Calu3 (cell line): ENCODE measurements at regions not wholly inside any gene's neighbourhood (a gene's known extent, or its start where the extent isn't known, plus 50 kb on each side); places are given as distances from the start of the nearest gene placed in this dataset.

Source experiments
- BruUV-seq: library from RNA; stranded (reverse); fragments of 400-500 nt; replicated peaks from 2 replicates; lab custom pipeline; 2021; lab: Mats Ljungman, UMichigan
- CTCF ChIA-PET: fragments of 300-600 bp; sonication (Branson Sonifier 250); formaldehyde crosslinking; loops from one replicate; lab custom pipeline; 2022; ENCODE audit warnings: antibody characterized with exemption; lab: Charles Lee
- DNase-seq: peaks from one replicate; pipeline ENCODE4 v3.0.0; 2022
- H3K27ac Mint-ChIP-seq: one replicate; pipeline ENCODE4 v1.8.0; 2022; ENCODE audit warnings: mixed read lengths; ENCODE audit not compliant: unreplicated experiment
- H3K27me3 Mint-ChIP-seq: one replicate; pipeline ENCODE4 v1.8.0; 2022; ENCODE audit warnings: mixed read lengths; ENCODE audit not compliant: unreplicated experiment
- H3K36me3 Mint-ChIP-seq: one replicate; pipeline ENCODE4 v1.8.0; 2022; ENCODE audit warnings: mild to moderate bottlenecking, moderate library complexity, mixed read lengths; ENCODE audit not compliant: insufficient read depth, unreplicated experiment
- H3K4me1 Mint-ChIP-seq: one replicate; pipeline ENCODE4 v1.8.0; 2022; ENCODE audit warnings: mild to moderate bottlenecking, low read depth, mixed read lengths; ENCODE audit not compliant: unreplicated experiment
- H3K4me3 Mint-ChIP-seq: one replicate; pipeline ENCODE4 v1.8.0; 2022; ENCODE audit warnings: mild to moderate bottlenecking, low read depth, moderate library complexity, mixed read lengths; ENCODE audit not compliant: unreplicated experiment
- H3K9me3 Mint-ChIP-seq: one replicate; pipeline ENCODE4 v1.8.0; 2022; ENCODE audit warnings: low read depth, mixed read lengths; ENCODE audit not compliant: unreplicated experiment
- intact Hi-C: fragments of 100-400 bp; cut with micrococcal nuclease; formaldehyde crosslinking; loops from one replicate; pipeline ENCODE4 v1.10.0; 2022; ENCODE audit not compliant: unreplicated experiment
- TF ChIP-seq, protein P1 (sequence below): fragments of 200-600 bp; IDR thresholded peaks from one replicate; pipeline ENCODE4 v1.8.0; 2022; ENCODE audit warnings: antibody characterized with exemption; ENCODE audit not compliant: unreplicated experiment

DNA sequence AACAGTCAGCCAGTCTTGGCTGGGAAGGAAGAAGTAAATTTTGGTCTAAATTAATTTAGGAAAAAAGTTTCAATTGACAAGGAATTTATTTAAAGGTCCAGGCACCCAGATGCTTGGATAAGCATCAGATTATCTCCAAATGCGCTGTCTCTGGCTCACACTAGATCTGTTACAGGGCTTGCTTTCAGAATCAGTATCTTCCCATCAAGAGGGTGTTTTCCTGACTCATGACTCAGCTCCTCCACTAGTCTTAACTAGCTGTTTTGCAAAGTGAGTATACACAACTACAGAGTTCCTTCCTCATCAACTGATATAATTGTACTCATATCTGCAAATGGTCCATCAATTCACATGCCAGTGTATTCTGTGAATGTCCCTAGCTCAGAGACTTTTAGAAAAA is 482.1 kb upstream of the CPEB2 start:
- no peaks in the 10 kb centered on the region for H3K36me3 Mint-ChIP-seq
- no peak for DNase-seq
- no peaks in the 10 kb centered on the region for H3K27me3 Mint-ChIP-seq
- BruUV-seq = no TSS peak
- peaks cover 6% of the 10 kb centered on the region for H3K9me3 Mint-ChIP-seq
- H3K4me1 Mint-ChIP-seq = no peaks in the 10 kb centered on the region
- H3K27ac Mint-ChIP-seq = no peak overlapping the region
- H3K4me3 Mint-ChIP-seq = no peak overlapping the region
- intact Hi-C loops = no loop called here
- CTCF ChIA-PET = interaction anchor here (0.6 kb wide), 1 partner anchor 1045 kb away, joined by 4 read pairs; no protein-coding TSS in a partner anchor
- TF ChIP-seq, protein P1, sequence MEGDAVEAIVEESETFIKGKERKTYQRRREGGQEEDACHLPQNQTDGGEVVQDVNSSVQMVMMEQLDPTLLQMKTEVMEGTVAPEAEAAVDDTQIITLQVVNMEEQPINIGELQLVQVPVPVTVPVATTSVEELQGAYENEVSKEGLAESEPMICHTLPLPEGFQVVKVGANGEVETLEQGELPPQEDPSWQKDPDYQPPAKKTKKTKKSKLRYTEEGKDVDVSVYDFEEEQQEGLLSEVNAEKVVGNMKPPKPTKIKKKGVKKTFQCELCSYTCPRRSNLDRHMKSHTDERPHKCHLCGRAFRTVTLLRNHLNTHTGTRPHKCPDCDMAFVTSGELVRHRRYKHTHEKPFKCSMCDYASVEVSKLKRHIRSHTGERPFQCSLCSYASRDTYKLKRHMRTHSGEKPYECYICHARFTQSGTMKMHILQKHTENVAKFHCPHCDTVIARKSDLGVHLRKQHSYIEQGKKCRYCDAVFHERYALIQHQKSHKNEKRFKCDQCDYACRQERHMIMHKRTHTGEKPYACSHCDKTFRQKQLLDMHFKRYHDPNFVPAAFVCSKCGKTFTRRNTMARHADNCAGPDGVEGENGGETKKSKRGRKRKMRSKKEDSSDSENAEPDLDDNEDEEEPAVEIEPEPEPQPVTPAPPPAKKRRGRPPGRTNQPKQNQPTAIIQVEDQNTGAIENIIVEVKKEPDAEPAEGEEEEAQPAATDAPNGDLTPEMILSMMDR = no peak

DNA sequence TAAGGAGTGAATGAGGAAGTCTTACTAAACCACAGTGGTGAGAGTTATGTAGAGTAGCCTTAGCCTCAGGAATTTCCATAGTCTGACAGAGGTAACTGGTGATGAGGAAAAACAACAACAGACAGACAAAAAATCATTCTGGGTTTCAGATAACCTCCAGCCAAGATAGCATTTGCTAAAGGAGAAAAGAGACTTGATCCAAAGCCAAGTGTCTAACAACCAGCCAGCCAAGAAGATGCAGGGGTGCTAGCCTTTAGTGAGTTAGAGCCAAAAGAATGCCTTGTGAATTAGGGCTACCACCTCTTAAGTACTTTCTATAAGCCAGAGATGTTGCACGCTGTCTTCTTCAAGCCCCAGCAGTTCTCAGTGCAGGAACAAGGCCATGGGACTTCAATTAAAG is 478.0 kb upstream of the CPEB2 start:
- no peak overlapping the region for H3K4me3 Mint-ChIP-seq
- DNase-seq = no peak
- TF ChIP-seq, protein P1 = no peak
- BruUV-seq = no TSS peak
- CTCF ChIA-PET = no interaction called here
- intact Hi-C loops = no loop called here
- no peaks in the 10 kb centered on the region for H3K27me3 Mint-ChIP-seq
- peaks cover 6% of the 10 kb centered on the region for H3K9me3 Mint-ChIP-seq
- no peaks in the 10 kb centered on the region for H3K36me3 Mint-ChIP-seq
- H3K4me1 Mint-ChIP-seq = no peaks in the 10 kb centered on the region
- no peak overlapping the region for H3K27ac Mint-ChIP-seq

DNA sequence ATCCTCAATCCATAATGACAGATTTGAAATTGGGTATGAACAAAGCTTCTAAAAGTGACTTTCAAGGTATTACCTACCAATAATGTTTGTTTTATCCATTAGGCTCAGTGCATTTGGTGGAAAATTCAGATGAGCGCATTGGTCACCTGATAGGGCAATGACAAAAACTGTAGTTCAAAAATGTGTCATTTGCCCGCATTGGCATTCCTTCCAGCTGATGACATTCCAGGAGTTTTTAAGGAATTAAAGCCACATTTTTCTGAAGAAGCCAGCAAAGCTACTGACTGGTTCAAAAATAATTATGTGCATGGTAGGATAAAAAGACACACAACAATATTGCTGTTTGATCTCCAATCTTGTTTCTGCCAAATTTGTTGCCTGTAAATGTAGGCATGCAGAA is 473.4 kb upstream of the CPEB2 start:
- no peaks in the 10 kb centered on the region for H3K9me3 Mint-ChIP-seq
- no peaks in the 10 kb centered on the region for H3K36me3 Mint-ChIP-seq
- H3K27ac Mint-ChIP-seq = no peak overlapping the region
- H3K4me3 Mint-ChIP-seq = no peak overlapping the region
- DNase-seq = no peak
- intact Hi-C loops = no loop called here
- CTCF ChIA-PET = no interaction called here
- H3K27me3 Mint-ChIP-seq = no peaks in the 10 kb centered on the region
- TF ChIP-seq, protein P1 = no peak
- no peaks in the 10 kb centered on the region for H3K4me1 Mint-ChIP-seq
- BruUV-seq = no TSS peak

DNA sequence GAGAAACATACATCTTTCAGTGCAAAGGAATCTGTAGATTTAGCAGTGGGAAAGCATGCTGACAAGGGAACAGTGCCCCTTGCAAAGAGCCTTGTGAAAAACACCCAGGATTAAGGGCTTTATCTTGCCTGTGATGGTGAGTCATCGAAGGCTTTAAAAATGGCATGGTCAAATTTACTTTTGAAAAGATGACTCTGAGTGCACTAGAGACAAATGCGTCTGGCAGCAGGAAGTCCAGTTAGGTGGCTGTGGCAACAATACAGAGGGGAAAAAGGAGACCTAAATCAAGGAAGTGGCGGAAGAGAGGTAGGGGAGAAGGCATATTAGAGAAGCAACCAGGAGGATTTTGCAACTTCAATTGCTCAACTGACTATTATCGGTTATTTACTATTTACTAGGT is 472.6 kb upstream of the CPEB2 start:
- Mint-ChIP-seq H3K27ac (no peak overlapping the region), H3K36me3 (no peaks in the 10 kb centered on the region), H3K4me3 (no peak overlapping the region), H3K9me3 (no peaks in the 10 kb centered on the region), H3K4me1 (no peaks in the 10 kb centered on the region), H3K27me3 (no peaks in the 10 kb centered on the region)
- TF ChIP-seq, protein P1 = no peak
- intact Hi-C loops = no loop called here
- CTCF ChIA-PET = no interaction called here
- DNase-seq = no peak
- BruUV-seq = no TSS peak

DNA sequence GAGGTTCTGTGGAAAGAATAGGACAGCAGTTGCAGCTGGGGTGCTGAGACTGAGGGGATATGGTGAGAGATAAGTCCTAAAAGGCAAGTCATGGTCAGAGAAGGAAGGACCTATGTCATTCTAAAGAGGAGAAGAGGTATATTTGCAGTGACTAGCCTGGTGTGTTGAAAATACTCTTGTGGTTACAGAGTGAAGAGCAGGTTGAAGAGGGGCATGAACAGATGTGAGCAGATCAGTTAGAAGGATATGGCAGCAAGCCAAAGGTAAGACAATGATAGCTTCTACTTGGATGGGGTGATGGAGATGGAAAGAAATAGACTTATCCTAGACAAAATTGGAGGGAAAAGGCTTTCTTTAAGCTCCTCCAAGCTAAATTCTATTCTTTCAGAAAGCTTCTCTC is 469.8 kb upstream of the CPEB2 start:
- no peaks in the 10 kb centered on the region for H3K9me3 Mint-ChIP-seq

More for the DNA sequence above, 469.8 kb upstream of the CPEB2 start:
- intact Hi-C loops = no loop called here
- CTCF ChIA-PET = no interaction called here
- Mint-ChIP-seq H3K4me3 (no peak overlapping the region), H3K4me1 (no peaks in the 10 kb centered on the region), H3K36me3 (no peaks in the 10 kb centered on the region), H3K27me3 (no peaks in the 10 kb centered on the region), H3K27ac (no peak overlapping the region)
- BruUV-seq = no TSS peak
- no peak for DNase-seq
- TF ChIP-seq, protein P1 = no peak
